K562 (cell line): ENCODE measurements at regions not wholly inside any gene's neighbourhood (a gene's known extent, or its start where the extent isn't known, plus 50 kb on each side); places are given as distances from the start of the nearest gene placed in this dataset.

Source experiments
- ATAC-seq: fragments of 200-7000 bp; cut with Tn5 transposase; 3 replicates; pipeline ENCODE4 v1.9.1; 2020; ENCODE audit warnings: moderate library complexity
- BruUV-seq: library from RNA; stranded (reverse); fragments of 400-500 nt; replicated peaks from 2 replicates; lab custom pipeline; 2021; lab: Mats Ljungman, UMichigan
- CTCF ChIA-PET: fragments of 300-600 bp; formaldehyde crosslinking; extraction: SDS; loops from one replicate; lab custom pipeline; 2021; ENCODE audit warnings: low intra/inter-chr PET ratio; lab: Yijun Ruan, JAX
- POLR2A ChIA-PET: fragments of 300-600, 350-650 bp; sonication (Branson Sonifier 250); formaldehyde crosslinking; extraction: SDS; loops from one replicate; lab custom pipeline; 2021; ENCODE audit warnings: antibody characterized with exemption, inconsistent platforms; lab: Yijun Ruan, JAX
- DNase-seq, 4 experiments: peaks; one replicate each; pipeline versions ENCODE4 v3.0.0 to v3.0.0-alpha.2; 2011 to 2018; ENCODE audit warnings: low spot score in 3 of 4, mixed read lengths in 3 of 4; ENCODE audit errors: extremely low read depth in 1 of 4
- FAIRE-seq: peaks from 2 replicates; lab custom pipeline; 2011; peaks lifted over from hg19 to GRCh38; lab: Jason Lieb, UNC
- H2AFZ ChIP-seq: 2 replicates; pipeline ENCODE4 v1.6.0; 2011; ENCODE audit warnings: low read depth, low read length, control low read depth, inconsistent platforms
- H3K27ac ChIP-seq: fragments of 200-600 bp; 3 replicates; pipeline ENCODE4 v1.8.0; 2011; ENCODE audit warnings: low read depth, mild to moderate bottlenecking, control low read depth, inconsistent platforms, low read length, moderate library complexity, mixed read lengths; ENCODE audit errors: extremely low read depth
- H3K27me3 ChIP-seq, 2 experiments: fragments of 300-600 bp in 1 of 2; 2 replicates in 1 of 2; 3 replicates in 1 of 2; pipeline versions ENCODE4 v1.6.0 to v1.8.0; 2011; ENCODE audit warnings: inconsistent platforms in 2 of 2, low read length in 2 of 2, mild to moderate bottlenecking in 1 of 2, mixed read lengths in 1 of 2, moderate library complexity in 1 of 2; ENCODE audit not compliant: control insufficient read depth in 2 of 2, insufficient read depth in 2 of 2
- H3K36me3 ChIP-seq: fragments of 300-600 bp; 3 replicates; pipeline ENCODE4 v1.8.0; 2011; ENCODE audit warnings: mild to moderate bottlenecking, low read length, inconsistent platforms; ENCODE audit not compliant: control insufficient read depth, insufficient read depth
- H3K4me1 ChIP-seq, 2 experiments: fragments of 200-600 bp in 1 of 2; replicated peaks in 1 of 2; 2 replicates in 1 of 2; 3 replicates in 1 of 2; pipeline versions ENCODE4 v1.5.1 to v1.8.0; 2011; ENCODE audit warnings: inconsistent platforms in 2 of 2, low read length in 2 of 2, mild to moderate bottlenecking in 1 of 2, mixed read lengths in 1 of 2, moderate library complexity in 1 of 2; ENCODE audit not compliant: control insufficient read depth in 2 of 2, insufficient read depth in 2 of 2
- H3K4me2 ChIP-seq: 2 replicates; pipeline ENCODE4 v1.6.1; 2011; ENCODE audit warnings: low read length, control low read depth, inconsistent platforms, mixed read lengths; ENCODE audit not compliant: insufficient read depth
- H3K4me3 ChIP-seq: fragments of 200-600 bp; sonication (generic), shearing (Covaris generic); 2 replicates; pipeline ENCODE4 v1.5.1; 2016; ENCODE audit warnings: control low read depth, inconsistent platforms
- H3K79me2 ChIP-seq: fragments of 200-600 bp; 3 replicates; pipeline ENCODE4 v1.8.0; 2011; ENCODE audit warnings: low read length, inconsistent platforms; ENCODE audit not compliant: control insufficient read depth, insufficient read depth
- H3K9ac ChIP-seq, 2 experiments: 2 replicates each; pipeline versions ENCODE4 v1.6.0 to v1.6.1; 2011; ENCODE audit warnings: low read depth in 2 of 2, low read length in 2 of 2, control low read depth in 1 of 2, inconsistent platforms in 1 of 2, mild to moderate bottlenecking in 1 of 2, mixed read lengths in 1 of 2; ENCODE audit not compliant: insufficient read depth in 1 of 2
- H3K9me1 ChIP-seq: one replicate; pipeline ENCODE4 v1.6.0; 2011; ENCODE audit warnings: inconsistent platforms, mild to moderate bottlenecking, low read length, moderate library complexity; ENCODE audit not compliant: control insufficient read depth, insufficient read depth
- H3K9me3 ChIP-seq: replicated peaks from 2 replicates; pipeline ENCODE4 v1.5.1; 2011; ENCODE audit warnings: low read depth, low read length, inconsistent platforms; ENCODE audit not compliant: control insufficient read depth, insufficient read depth
- H4K20me1 ChIP-seq: replicated peaks from 2 replicates; pipeline ENCODE4 v1.6.1; 2011; ENCODE audit warnings: low read length, inconsistent platforms, mixed read lengths; ENCODE audit not compliant: control insufficient read depth, insufficient read depth
- ARID3B ChIP-seq: fragments of 250-450 bp; sonication (Bioruptor Pico); IDR thresholded peaks from 2 replicates; pipeline ENCODE4 v1.4.0; 2020; ENCODE audit warnings: borderline replicate concordance
- ATF6 ChIP-seq: sonication (generic); formaldehyde crosslinking; IDR thresholded peaks from 2 replicates; pipeline ENCODE4 v1.4.0; 2020; ENCODE audit warnings: mild to moderate bottlenecking, missing genetic modification reagents
- CGGBP1 ChIP-seq: fragments of 250-450 bp; sonication (Bioruptor Pico); IDR thresholded peaks from 2 replicates; pipeline ENCODE4 v1.9.0; 2021; ENCODE audit warnings: mild to moderate bottlenecking
- CTCF ChIP-seq, 3 experiments: IDR thresholded peaks in 2 of 3; conservative IDR thresholded peaks in 1 of 3; 2 replicates each; pipeline ENCODE4 v1.5.1; 2011 to 2012; ENCODE audit warnings: low read length in 3 of 3, mild to moderate bottlenecking in 3 of 3, control low read depth in 2 of 3, improper control_type of control experiment in 1 of 3, inconsistent platforms in 1 of 3, low read depth in 1 of 3, mixed read lengths in 1 of 3, moderate library complexity in 1 of 3; ENCODE audit not compliant: insufficient read depth in 2 of 3
- E2F3 ChIP-seq: fragments of 250-450 bp; sonication (Bioruptor Pico); IDR thresholded peaks from 2 replicates; pipeline ENCODE4 v1.4.0; 2020; ENCODE audit warnings: mild to moderate bottlenecking
- FUS ChIP-seq: fragments of 200-400 bp; formaldehyde crosslinking; optimal IDR thresholded peaks from 2 replicates; pipeline ENCODE3; 2017; ENCODE audit warnings: low read depth, low read length
- IRF2 ChIP-seq: sonication (generic); formaldehyde crosslinking; IDR thresholded peaks from 2 replicates; pipeline ENCODE4 v1.8.1; 2022; ENCODE audit warnings: mild to moderate bottlenecking, missing genetic modification reagents
- KDM4B ChIP-seq, 2 experiments: fragments of 450-650 bp in 1 of 2; sonication (generic) in 1 of 2; IDR thresholded peaks; 2 replicates each; pipeline ENCODE4 v1.6.1; 2016 to 2017; ENCODE audit warnings: borderline replicate concordance in 2 of 2, antibody characterized with exemption in 1 of 2, low read depth in 1 of 2, mild to moderate bottlenecking in 1 of 2
- MAFK ChIP-seq: IDR thresholded peaks from 2 replicates; pipeline ENCODE4 v1.6.1; 2011; ENCODE audit warnings: low read length, improper control_type of control experiment
- POLR2B ChIP-seq: fragments of 450-650 bp; IDR thresholded peaks from 2 replicates; pipeline ENCODE4 v1.6.1; 2018; ENCODE audit warnings: low read depth; ENCODE audit not compliant: partially characterized antibody
- RHOXF2B ChIP-seq: fragments of 250-450 bp; sonication (Bioruptor Pico); conservative IDR thresholded peaks from 2 replicates; pipeline ENCODE4 v1.5.1; 2021
- SAP30 ChIP-seq: fragments of 200-600 bp; sonication (generic); IDR thresholded peaks from 2 replicates; pipeline ENCODE4 v1.6.1; 2012; ENCODE audit warnings: borderline replicate concordance, low read depth, mild to moderate bottlenecking, moderate library complexity, low read length, control low read depth, inconsistent platforms; ENCODE audit not compliant: insufficient read depth, poor library complexity, severe bottlenecking
- SETDB1 ChIP-seq: IDR thresholded peaks from one replicate; pipeline ENCODE4 v1.6.1; 2012; ENCODE audit warnings: low read length, control low read depth, inconsistent platforms
- TEAD2 ChIP-seq: fragments of 450-650 bp; IDR thresholded peaks from 2 replicates; pipeline ENCODE4 v1.6.1; 2016; ENCODE audit warnings: missing genetic modification characterization, control low read depth, missing compliant biosample characterization
- TGIF2 ChIP-seq: sonication (generic); formaldehyde crosslinking; IDR thresholded peaks from 2 replicates; pipeline ENCODE4 v1.8.1; 2022; ENCODE audit warnings: mild to moderate bottlenecking, missing genetic modification reagents, moderate library complexity
- WGBS: fragments of 100-300 bp; shearing (Covaris generic); methylation state at CpG from one replicate; pipeline ENCODE4 v1.1.6; 2016; ENCODE audit warnings: low coverage, mixed read lengths; ENCODE audit not compliant: insufficient coverage; ENCODE audit errors: missing lambda C conversion rate; 5-methylcytosine and 5-hydroxymethylcytosine counted together
- in situ Hi-C: fragments of 300-500 bp; cut with MboI; formaldehyde crosslinking; loops from 4 replicates; pipeline ENCODE4 v1.15.0; 2018; ENCODE audit warnings: inconsistent platforms, mixed read lengths
- intact Hi-C: fragments of 100-400 bp; cut with micrococcal nuclease; formaldehyde crosslinking; loops from 2 replicates; pipeline ENCODE4 v1.14.2; 2022

GRCh38 chr6:25017932-25018567, 82.3 kb upstream of the RIPOR2 start (continued):
- TF ChIP-seq CTCF (IDR thresholded peaks at IDR 0.05 in 2 of 3, conservative IDR thresholded peaks at IDR 0.05 in 1 of 3; ENCODE audit: insufficient read depth in 2 of 3, low read depth in 1 of 3, low read length in 3 of 3): peak; percentile 64 to 67 (median 66)
- no peak for TF ChIP-seq SETDB1
- no peak for TF ChIP-seq MAFK
- no peak for TF ChIP-seq RHOXF2B
- TF ChIP-seq, all 486 proteins: peak for 6

GRCh38 chr6:25018568-25018954, 82.8 kb upstream of the RIPOR2 start:
- in situ Hi-C loops: no loop called here
- no peaks in the 10 kb centered on the region for H3K36me3 ChIP-seq
- ChIA-PET POLR2A (interaction anchor here (0.7 to 1.8 kb wide), 3 partner anchors 9 to 243 kb away, joined by 3 to 6 read pairs (median 3); no protein-coding TSS in a partner anchor), CTCF (interaction anchor here (0.7 to 1.4 kb wide), 2 partner anchors 53 to 162 kb away, joined by 3 to 6 read pairs; no protein-coding TSS in a partner anchor)
- H3K4me2 ChIP-seq: no peak overlapping the region
- no TSS peak for BruUV-seq
- FAIRE-seq: no peak
- H3K27ac ChIP-seq: no peak overlapping the region
- WGBS: 47% methylated on average over 4 of the region's 4 CpGs
- H2AFZ ChIP-seq: no peak overlapping the region
- no peaks in the 10 kb centered on the region for H4K20me1 ChIP-seq
- no peak for ATAC-seq
- peaks cover 0 to 16% of the 10 kb centered on the region in 2 experiments; a peak in 2 of 5 replicates for H3K27me3 ChIP-seq
- H3K9me3 ChIP-seq: no peaks in the 10 kb centered on the region
- no peaks in the 10 kb centered on the region for H3K79me2 ChIP-seq
- intact Hi-C loops: loop anchor here (1.0 kb wide), 1 partner anchor 162 kb away; no protein-coding TSS in a partner anchor
- H3K9ac ChIP-seq: no peak overlapping the region
- no peaks in the 10 kb centered on the region for H3K9me1 ChIP-seq
- no peaks in the 10 kb centered on the region for H3K4me1 ChIP-seq
- no peak overlapping the region for H3K4me3 ChIP-seq
- DNase-seq: no peak
- no peak for TF ChIP-seq CGGBP1
- TF ChIP-seq KDM4B (IDR thresholded peaks at IDR 0.05; ENCODE audit: borderline replicate concordance in 2 of 2, low read depth in 1 of 2): no peak
- TF ChIP-seq TEAD2 (tag): no peak
- no peak for TF ChIP-seq ARID3B (CRISPR knock-in tag)
- no peak for TF ChIP-seq POLR2B
- TF ChIP-seq IRF2 (CRISPR knock-in tag): no peak
- no peak for TF ChIP-seq TGIF2 (CRISPR knock-in tag)
- TF ChIP-seq ATF6: no peak
- no peak for TF ChIP-seq FUS
- no peak for TF ChIP-seq E2F3 (CRISPR knock-in tag)
- no peak for TF ChIP-seq SAP30
